GM23338 (cell line): ENCODE measurements at regions not wholly inside any gene's neighbourhood (a gene's known extent, or its start where the extent isn't known, plus 50 kb on each side); places are given as distances from the start of the nearest gene placed in this dataset.

Experiments used
- ATAC-seq: fragments of 200-7000 bp; cut with Tn5 transposase; 3 replicates; pipeline ENCODE4 v1.9.1; 2020
- DNase-seq: peaks from one replicate; pipeline ENCODE4 v3.0.0-alpha.2; 2015; ENCODE audit warnings: low spot score
- H2AFZ ChIP-seq: fragments of 200-600 bp; sonication (generic); 2 replicates; pipeline ENCODE4 v1.8.0; 2016; ENCODE audit warnings: antibody characterized with exemption, mild to moderate bottlenecking, moderate library complexity
- H3F3A ChIP-seq: fragments of 200-600 bp; sonication (generic); replicated peaks from 2 replicates; pipeline ENCODE4 v1.8.0; 2017; ENCODE audit warnings: antibody characterized with exemption, mixed run types, low read depth
- H3K27ac ChIP-seq: fragments of 200-600 bp; sonication (generic); 2 replicates; pipeline ENCODE4 v1.6.1; 2016; ENCODE audit warnings: low read depth
- H3K27me3 ChIP-seq: fragments of 200-600 bp; sonication (generic); 2 replicates; pipeline ENCODE4 v1.8.0; 2016; ENCODE audit warnings: mild to moderate bottlenecking, mixed run types, moderate library complexity; ENCODE audit not compliant: insufficient read depth
- H3K36me3 ChIP-seq: fragments of 200-600 bp; sonication (generic); 2 replicates; pipeline ENCODE4 v1.8.0; 2016; ENCODE audit warnings: mild to moderate bottlenecking; ENCODE audit not compliant: insufficient read depth
- H3K4me1 ChIP-seq: fragments of 200-600 bp; sonication (generic); 2 replicates; pipeline ENCODE4 v1.8.0; 2016; ENCODE audit warnings: mild to moderate bottlenecking, moderate library complexity; ENCODE audit not compliant: insufficient read depth
- H3K4me2 ChIP-seq: fragments of 200-600 bp; sonication (generic); 2 replicates; pipeline ENCODE4 v1.7.1; 2017; ENCODE audit warnings: mixed run types
- H3K4me3 ChIP-seq: fragments of 200-600 bp; sonication (generic); 2 replicates; pipeline ENCODE4 v1.6.1; 2016; ENCODE audit warnings: mixed run types
- H3K79me2 ChIP-seq: fragments of 200-600 bp; sonication (generic); replicated peaks from 2 replicates; pipeline ENCODE4 v1.8.0; 2017; ENCODE audit warnings: mild to moderate bottlenecking; ENCODE audit not compliant: insufficient read depth
- H3K9me2 ChIP-seq: fragments of 200-600 bp; sonication (generic); 2 replicates; pipeline ENCODE4 v1.8.0; 2017; ENCODE audit not compliant: insufficient read depth
- H4K20me1 ChIP-seq: fragments of 200-600 bp; sonication (generic); replicated peaks from 2 replicates; pipeline ENCODE4 v1.8.0; 2017; ENCODE audit warnings: mild to moderate bottlenecking; ENCODE audit not compliant: insufficient read depth
- H3K27ac Mint-ChIP-seq: 2 replicates; pipeline ENCODE4 v1.8.0; 2020; ENCODE audit warnings: inconsistent platforms, mild to moderate bottlenecking, moderate library complexity, mixed read lengths
- H3K27me3 Mint-ChIP-seq: 3 replicates; pipeline ENCODE4 v1.8.0; 2022; ENCODE audit warnings: low read depth, mild to moderate bottlenecking, moderate library complexity, mixed read lengths, inconsistent platforms; ENCODE audit not compliant: insufficient read depth, poor library complexity
- H3K36me3 Mint-ChIP-seq: 3 replicates; pipeline ENCODE4 v1.8.0; 2021; ENCODE audit warnings: low read depth, mild to moderate bottlenecking, inconsistent platforms, moderate library complexity, mixed read lengths
- H3K4me1 Mint-ChIP-seq: 3 replicates; pipeline ENCODE4 v1.8.0; 2020; ENCODE audit warnings: mild to moderate bottlenecking, inconsistent platforms, mixed read lengths
- H3K4me3 Mint-ChIP-seq: 3 replicates; pipeline ENCODE4 v1.8.0; 2021; ENCODE audit warnings: moderate library complexity, mild to moderate bottlenecking, inconsistent platforms, mixed read lengths
- H3K9me3 Mint-ChIP-seq: 3 replicates; pipeline ENCODE4 v1.8.0; 2020; ENCODE audit warnings: moderate library complexity, mild to moderate bottlenecking, inconsistent platforms, mixed read lengths
- CREB1 ChIP-seq: fragments of 250-450 bp; sonication (Bioruptor Pico); IDR thresholded peaks from 2 replicates; pipeline ENCODE4 v1.5.0; 2020; ENCODE audit warnings: low read depth, mild to moderate bottlenecking, moderate library complexity
- EZH2 ChIP-seq: fragments of 200-600 bp; sonication (generic); IDR thresholded peaks from one replicate; pipeline ENCODE4 v1.8.0; 2017; ENCODE audit warnings: antibody characterized with exemption, mild to moderate bottlenecking, low read depth; ENCODE audit not compliant: unreplicated experiment
- EZH2phosphoT487 ChIP-seq: fragments of 200-600 bp; sonication (generic); IDR thresholded peaks from one replicate; pipeline ENCODE4 v1.8.1; 2018; ENCODE audit warnings: antibody characterized with exemption; ENCODE audit not compliant: unreplicated experiment
- JUNB ChIP-seq: IDR thresholded peaks from one replicate; pipeline ENCODE4 v1.6.1; 2016; ENCODE audit warnings: antibody characterized with exemption; ENCODE audit not compliant: unreplicated experiment
- NANOG ChIP-seq: IDR thresholded peaks from 2 replicates; pipeline ENCODE4 v1.6.1; 2016; ENCODE audit warnings: antibody characterized with exemption, borderline replicate concordance
- POLR2AphosphoS5 ChIP-seq: IDR thresholded peaks from 2 replicates; pipeline ENCODE4 v1.6.1; 2016; ENCODE audit warnings: antibody characterized with exemption, low read depth
- STAT1 ChIP-seq: IDR thresholded peaks from one replicate; pipeline ENCODE4 v1.6.1; 2016; ENCODE audit warnings: antibody characterized with exemption; ENCODE audit not compliant: unreplicated experiment
- ZNF331 ChIP-seq: fragments of 250-450 bp; sonication (Bioruptor Pico); IDR thresholded peaks from 2 replicates; pipeline ENCODE4 v1.5.0; 2020; ENCODE audit warnings: low read depth, mild to moderate bottlenecking, moderate library complexity
- TF ChIP-seq, protein P1 (sequence below): IDR thresholded peaks from one replicate; pipeline ENCODE4 v1.6.1; 2018; ENCODE audit warnings: antibody characterized with exemption; ENCODE audit not compliant: unreplicated experiment
- TF ChIP-seq, protein P2 (sequence below): IDR thresholded peaks from 2 replicates; pipeline ENCODE4 v1.6.1; 2016; ENCODE audit warnings: antibody characterized with exemption
- TF ChIP-seq, protein P3 (sequence below): fragments of 250-450 bp; sonication (Bioruptor Pico); IDR thresholded peaks from 2 replicates; pipeline ENCODE4 v1.5.0; 2020; ENCODE audit warnings: mild to moderate bottlenecking, moderate library complexity

DNA sequence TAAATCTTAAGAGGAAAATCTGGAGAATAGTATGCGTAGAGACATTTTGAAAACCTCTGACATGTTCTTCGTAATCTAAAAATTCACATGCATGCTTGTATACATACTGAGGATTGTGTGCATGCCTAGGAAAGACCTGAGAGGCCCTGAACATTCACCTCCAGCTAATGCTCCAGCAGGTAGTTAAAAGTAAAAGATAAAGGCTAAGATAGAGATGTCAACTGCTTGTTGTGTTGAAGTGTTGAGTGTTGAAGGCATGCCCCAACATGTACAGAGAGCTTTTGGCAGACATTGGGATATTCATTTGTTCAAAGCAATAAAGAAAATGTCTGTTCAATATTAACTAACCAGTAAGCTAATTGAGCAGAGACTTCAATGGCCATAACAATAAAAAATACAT, 118.6 kb upstream of the SYT1 start:
- H2AFZ ChIP-seq, result peak overlapping the region; percentile 25; the same call in 1 of the 2 replicates
- no peaks in the 10 kb centered on the region for H4K20me1 ChIP-seq
- Mint-ChIP-seq H3K36me3 (peaks cover 2% of the 10 kb centered on the region; the same call in 2 of the 3 replicates), H3K27me3 (peaks cover 2% of the 10 kb centered on the region), H3K4me1 (peaks cover 8% of the 10 kb centered on the region; the same call in 2 of the 3 replicates), H3K27ac (peak overlapping the region; percentile 69; the same call in 1 of the 2 replicates), H3K4me3 (no peak overlapping the region), H3K9me3 (no peaks in the 10 kb centered on the region)
- H3K4me1 ChIP-seq, result peaks cover 13% of the 10 kb centered on the region; the same call in 1 of the 2 replicates
- no peaks in the 10 kb centered on the region for H3K36me3 ChIP-seq
- no peak overlapping the region for H3K4me3 ChIP-seq
- no peaks in the 10 kb centered on the region for H3K9me2 ChIP-seq
- H3K27me3 ChIP-seq, result no peaks in the 10 kb centered on the region
- H3K4me2 ChIP-seq, result peak overlapping the region; percentile 42
- ATAC-seq, result no peak
- H3F3A ChIP-seq, result no peaks in the 10 kb centered on the region
- no peak for DNase-seq
- no peaks in the 10 kb centered on the region for H3K79me2 ChIP-seq
- H3K27ac ChIP-seq, result peak overlapping the region; percentile 3; the same call in 1 of the 2 replicates
- TF ChIP-seq EZH2phosphoT487, result no peak
- no peak for TF ChIP-seq CREB1
- no peak for TF ChIP-seq EZH2
- no peak for TF ChIP-seq POLR2AphosphoS5
- TF ChIP-seq, protein P1, sequence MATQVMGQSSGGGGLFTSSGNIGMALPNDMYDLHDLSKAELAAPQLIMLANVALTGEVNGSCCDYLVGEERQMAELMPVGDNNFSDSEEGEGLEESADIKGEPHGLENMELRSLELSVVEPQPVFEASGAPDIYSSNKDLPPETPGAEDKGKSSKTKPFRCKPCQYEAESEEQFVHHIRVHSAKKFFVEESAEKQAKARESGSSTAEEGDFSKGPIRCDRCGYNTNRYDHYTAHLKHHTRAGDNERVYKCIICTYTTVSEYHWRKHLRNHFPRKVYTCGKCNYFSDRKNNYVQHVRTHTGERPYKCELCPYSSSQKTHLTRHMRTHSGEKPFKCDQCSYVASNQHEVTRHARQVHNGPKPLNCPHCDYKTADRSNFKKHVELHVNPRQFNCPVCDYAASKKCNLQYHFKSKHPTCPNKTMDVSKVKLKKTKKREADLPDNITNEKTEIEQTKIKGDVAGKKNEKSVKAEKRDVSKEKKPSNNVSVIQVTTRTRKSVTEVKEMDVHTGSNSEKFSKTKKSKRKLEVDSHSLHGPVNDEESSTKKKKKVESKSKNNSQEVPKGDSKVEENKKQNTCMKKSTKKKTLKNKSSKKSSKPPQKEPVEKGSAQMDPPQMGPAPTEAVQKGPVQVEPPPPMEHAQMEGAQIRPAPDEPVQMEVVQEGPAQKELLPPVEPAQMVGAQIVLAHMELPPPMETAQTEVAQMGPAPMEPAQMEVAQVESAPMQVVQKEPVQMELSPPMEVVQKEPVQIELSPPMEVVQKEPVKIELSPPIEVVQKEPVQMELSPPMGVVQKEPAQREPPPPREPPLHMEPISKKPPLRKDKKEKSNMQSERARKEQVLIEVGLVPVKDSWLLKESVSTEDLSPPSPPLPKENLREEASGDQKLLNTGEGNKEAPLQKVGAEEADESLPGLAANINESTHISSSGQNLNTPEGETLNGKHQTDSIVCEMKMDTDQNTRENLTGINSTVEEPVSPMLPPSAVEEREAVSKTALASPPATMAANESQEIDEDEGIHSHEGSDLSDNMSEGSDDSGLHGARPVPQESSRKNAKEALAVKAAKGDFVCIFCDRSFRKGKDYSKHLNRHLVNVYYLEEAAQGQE, result no peak
- no peak for TF ChIP-seq JUNB
- TF ChIP-seq STAT1, result no peak
- TF ChIP-seq, protein P2, sequence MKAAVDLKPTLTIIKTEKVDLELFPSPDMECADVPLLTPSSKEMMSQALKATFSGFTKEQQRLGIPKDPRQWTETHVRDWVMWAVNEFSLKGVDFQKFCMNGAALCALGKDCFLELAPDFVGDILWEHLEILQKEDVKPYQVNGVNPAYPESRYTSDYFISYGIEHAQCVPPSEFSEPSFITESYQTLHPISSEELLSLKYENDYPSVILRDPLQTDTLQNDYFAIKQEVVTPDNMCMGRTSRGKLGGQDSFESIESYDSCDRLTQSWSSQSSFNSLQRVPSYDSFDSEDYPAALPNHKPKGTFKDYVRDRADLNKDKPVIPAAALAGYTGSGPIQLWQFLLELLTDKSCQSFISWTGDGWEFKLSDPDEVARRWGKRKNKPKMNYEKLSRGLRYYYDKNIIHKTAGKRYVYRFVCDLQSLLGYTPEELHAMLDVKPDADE, result no peak
- TF ChIP-seq ZNF331 (CRISPR knock-in tag), result no peak
- no peak for TF ChIP-seq NANOG
- TF ChIP-seq, protein P3, sequence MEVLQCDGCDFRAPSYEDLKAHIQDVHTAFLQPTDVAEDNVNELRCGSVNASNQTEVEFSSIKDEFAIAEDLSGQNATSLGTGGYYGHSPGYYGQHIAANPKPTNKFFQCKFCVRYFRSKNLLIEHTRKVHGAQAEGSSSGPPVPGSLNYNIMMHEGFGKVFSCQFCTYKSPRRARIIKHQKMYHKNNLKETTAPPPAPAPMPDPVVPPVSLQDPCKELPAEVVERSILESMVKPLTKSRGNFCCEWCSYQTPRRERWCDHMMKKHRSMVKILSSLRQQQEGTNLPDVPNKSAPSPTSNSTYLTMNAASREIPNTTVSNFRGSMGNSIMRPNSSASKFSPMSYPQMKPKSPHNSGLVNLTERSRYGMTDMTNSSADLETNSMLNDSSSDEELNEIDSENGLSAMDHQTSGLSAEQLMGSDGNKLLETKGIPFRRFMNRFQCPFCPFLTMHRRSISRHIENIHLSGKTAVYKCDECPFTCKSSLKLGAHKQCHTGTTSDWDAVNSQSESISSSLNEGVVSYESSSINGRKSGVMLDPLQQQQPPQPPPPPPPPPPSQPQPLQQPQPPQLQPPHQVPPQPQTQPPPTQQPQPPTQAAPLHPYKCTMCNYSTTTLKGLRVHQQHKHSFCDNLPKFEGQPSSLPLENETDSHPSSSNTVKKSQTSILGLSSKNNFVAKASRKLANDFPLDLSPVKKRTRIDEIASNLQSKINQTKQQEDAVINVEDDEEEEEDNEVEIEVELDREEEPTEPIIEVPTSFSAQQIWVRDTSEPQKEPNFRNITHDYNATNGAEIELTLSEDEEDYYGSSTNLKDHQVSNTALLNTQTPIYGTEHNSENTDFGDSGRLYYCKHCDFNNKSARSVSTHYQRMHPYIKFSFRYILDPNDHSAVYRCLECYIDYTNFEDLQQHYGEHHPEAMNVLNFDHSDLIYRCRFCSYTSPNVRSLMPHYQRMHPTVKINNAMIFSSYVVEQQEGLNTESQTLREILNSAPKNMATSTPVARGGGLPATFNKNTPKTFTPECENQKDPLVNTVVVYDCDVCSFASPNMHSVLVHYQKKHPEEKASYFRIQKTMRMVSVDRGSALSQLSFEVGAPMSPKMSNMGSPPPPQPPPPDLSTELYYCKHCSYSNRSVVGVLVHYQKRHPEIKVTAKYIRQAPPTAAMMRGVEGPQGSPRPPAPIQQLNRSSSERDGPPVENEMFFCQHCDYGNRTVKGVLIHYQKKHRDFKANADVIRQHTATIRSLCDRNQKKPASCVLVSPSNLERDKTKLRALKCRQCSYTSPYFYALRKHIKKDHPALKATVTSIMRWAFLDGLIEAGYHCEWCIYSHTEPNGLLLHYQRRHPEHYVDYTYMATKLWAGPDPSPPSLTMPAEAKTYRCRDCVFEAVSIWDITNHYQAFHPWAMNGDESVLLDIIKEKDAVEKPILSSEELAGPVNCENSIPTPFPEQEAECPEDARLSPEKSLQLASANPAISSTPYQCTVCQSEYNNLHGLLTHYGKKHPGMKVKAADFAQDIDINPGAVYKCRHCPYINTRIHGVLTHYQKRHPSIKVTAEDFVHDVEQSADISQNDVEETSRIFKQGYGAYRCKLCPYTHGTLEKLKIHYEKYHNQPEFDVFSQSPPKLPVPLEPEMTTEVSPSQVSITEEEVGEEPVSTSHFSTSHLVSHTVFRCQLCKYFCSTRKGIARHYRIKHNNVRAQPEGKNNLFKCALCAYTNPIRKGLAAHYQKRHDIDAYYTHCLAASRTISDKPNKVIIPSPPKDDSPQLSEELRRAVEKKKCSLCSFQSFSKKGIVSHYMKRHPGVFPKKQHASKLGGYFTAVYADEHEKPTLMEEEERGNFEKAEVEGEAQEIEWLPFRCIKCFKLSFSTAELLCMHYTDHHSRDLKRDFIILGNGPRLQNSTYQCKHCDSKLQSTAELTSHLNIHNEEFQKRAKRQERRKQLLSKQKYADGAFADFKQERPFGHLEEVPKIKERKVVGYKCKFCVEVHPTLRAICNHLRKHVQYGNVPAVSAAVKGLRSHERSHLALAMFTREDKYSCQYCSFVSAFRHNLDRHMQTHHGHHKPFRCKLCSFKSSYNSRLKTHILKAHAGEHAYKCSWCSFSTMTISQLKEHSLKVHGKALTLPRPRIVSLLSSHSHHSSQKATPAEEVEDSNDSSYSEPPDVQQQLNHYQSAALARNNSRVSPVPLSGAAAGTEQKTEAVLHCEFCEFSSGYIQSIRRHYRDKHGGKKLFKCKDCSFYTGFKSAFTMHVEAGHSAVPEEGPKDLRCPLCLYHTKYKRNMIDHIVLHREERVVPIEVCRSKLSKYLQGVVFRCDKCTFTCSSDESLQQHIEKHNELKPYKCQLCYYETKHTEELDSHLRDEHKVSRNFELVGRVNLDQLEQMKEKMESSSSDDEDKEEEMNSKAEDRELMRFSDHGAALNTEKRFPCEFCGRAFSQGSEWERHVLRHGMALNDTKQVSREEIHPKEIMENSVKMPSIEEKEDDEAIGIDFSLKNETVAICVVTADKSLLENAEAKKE (CRISPR knock-in tag), result no peak
